ENCODE measurements at regions not wholly inside any gene's neighbourhood (a gene's known extent, or its start where the extent isn't known, plus 50 kb on each side); places are given as distances from the start of the nearest gene placed in this dataset.

- TF ChIP-seq ZNF626 (tag by site-specific recombination; IDR thresholded peaks at IDR 0.05) (no peak), ZNF704 (tag by site-specific recombination; IDR thresholded peaks at IDR 0.05) (no peak), HOXD13 (CRISPR knock-in tag; IDR thresholded peaks at IDR 0.05; ENCODE audit: borderline replicate concordance) (no peak), ZNF660 (tag by site-specific recombination; IDR thresholded peaks at IDR 0.05) (no peak), PRDM6 (tag by site-specific recombination; IDR thresholded peaks at IDR 0.05) (peak; percentile 77), SETDB1 (IDR thresholded peaks at IDR 0.05; ENCODE audit: insufficient read length, low read length) (no peak), SP2 (tag by site-specific recombination; IDR thresholded peaks at IDR 0.05) (no peak), PBX3 (CRISPR knock-in tag; IDR thresholded peaks at IDR 0.05) (no peak), ZBTB8A (tag by site-specific recombination; IDR thresholded peaks at IDR 0.05) (no peak), ZNF114 (tag by site-specific recombination; IDR thresholded peaks at IDR 0.05) (no peak), SP7 (tag by site-specific recombination; IDR thresholded peaks at IDR 0.05) (no peak), TRIM28 (IDR thresholded peaks at IDR 0.05; ENCODE audit: borderline replicate concordance, low read length) (peak; percentile 85), ZNF184 (tag by site-specific recombination; IDR thresholded peaks at IDR 0.05) (no peak), ZNF121 (tag by site-specific recombination; IDR thresholded peaks at IDR 0.05) (no peak), WT1 (tag by site-specific recombination; IDR thresholded peaks at IDR 0.05) (0 out of 2 replicates have a peak, but pooled peaks have one; percentile 21), REST (tag by site-specific recombination; IDR thresholded peaks at IDR 0.05) (no peak), ZBTB20 (tag by site-specific recombination; IDR thresholded peaks at IDR 0.05) (no peak), ZNF148 (tag by site-specific recombination; IDR thresholded peaks at IDR 0.05; ENCODE audit: borderline replicate concordance) (no peak), SCRT2 (tag by site-specific recombination; IDR thresholded peaks at IDR 0.05) (peak; percentile 62), ZNF391 (tag by site-specific recombination; IDR thresholded peaks at IDR 0.05; ENCODE audit: borderline replicate concordance, low read depth) (no peak), MZF1 (tag by site-specific recombination; IDR thresholded peaks at IDR 0.05; ENCODE audit: borderline replicate concordance) (no peak), GLI4 (tag by site-specific recombination; IDR thresholded peaks at IDR 0.05) (no peak), ZBTB17 (tag by site-specific recombination; IDR thresholded peaks at IDR 0.05) (peak; percentile 29; the same call in 1 of the 2 replicates), ZNF398 (tag by site-specific recombination; IDR thresholded peaks at IDR 0.05) (no peak), ZNF211 (tag by site-specific recombination; IDR thresholded peaks at IDR 0.05; ENCODE audit: low read depth) (no peak), ZNF677 (tag by site-specific recombination; IDR thresholded peaks at IDR 0.05) (no peak)
These were observed 1491.9 kb downstream of the TBC1D22A start (continued) for GRCh38 chr22:48254311-48254873.
